GM18870 (cell line): ENCODE measurements at regions not wholly inside any gene's neighbourhood (a gene's known extent, or its start where the extent isn't known, plus 50 kb on each side); places are given as distances from the start of the nearest gene placed in this dataset.
A peak's percentile ranks its signal among the peaks of the same experiment; 100 is the strongest.
"Not testable (repeated sequence)": the region's sequence is repeated elsewhere in the genome, so short reads cannot be mapped to it uniquely, and the experiment has no call there.

Experiments used
- ATAC-seq: cut with Tn5 transposase; IDR thresholded peaks from one replicate; pipeline ENCODE4 v1.9.1; 2021; ENCODE audit warnings: moderate library complexity; ENCODE audit not compliant: unreplicated experiment

- ATAC-seq = no peak
Measured at GRCh38 chr12:74227846-74228545, 309.6 kb upstream of the ATXN7L3B start.

- no peak for ATAC-seq
Measured at GRCh38 chr12:74229671-74230070, 308.0 kb upstream of the ATXN7L3B start.

GRCh38 chr12:74235342-74235741 is 302.3 kb upstream of the ATXN7L3B start:
- no peak for ATAC-seq

- no peak for ATAC-seq
Measured at GRCh38 chr12:74241341-74241740, 296.3 kb upstream of the ATXN7L3B start.

GRCh38 chr12:74242088-74242487 is 295.5 kb upstream of the ATXN7L3B start:
- ATAC-seq = no peak

GRCh38 chr12:74245458-74245857 is 292.2 kb upstream of the ATXN7L3B start:
- no peak for ATAC-seq

GRCh38 chr12:74250891-74251290 is 286.7 kb upstream of the ATXN7L3B start:
- ATAC-seq = no peak

GRCh38 chr12:74253826-74254225 is 283.8 kb upstream of the ATXN7L3B start:
- not testable (repeated sequence) for ATAC-seq

GRCh38 chr12:74254784-74255183 is 282.9 kb upstream of the ATXN7L3B start:
- no peak for ATAC-seq

- no peak for ATAC-seq
Measured at GRCh38 chr12:74259199-74259598, 278.4 kb upstream of the ATXN7L3B start.

GRCh38 chr12:74264692-74265091 is 272.9 kb upstream of the ATXN7L3B start:
- ATAC-seq = no peak

GRCh38 chr12:74269355-74269754 is 268.3 kb upstream of the ATXN7L3B start:
- not testable (repeated sequence) for ATAC-seq

- ATAC-seq = no peak
Measured at GRCh38 chr12:74280156-74280655, 257.4 kb upstream of the ATXN7L3B start.

GRCh38 chr12:74281401-74282180 is 256.0 kb upstream of the ATXN7L3B start:
- ATAC-seq = not testable (repeated sequence)

GRCh38 chr12:74283646-74284045 is 254.0 kb upstream of the ATXN7L3B start:
- ATAC-seq = no peak

- no peak for ATAC-seq
Measured at GRCh38 chr12:74285773-74286172, 251.9 kb upstream of the ATXN7L3B start.

GRCh38 chr12:74286254-74286653 is 251.4 kb upstream of the ATXN7L3B start:
- ATAC-seq = no peak

- ATAC-seq = no peak
Measured at GRCh38 chr12:74292351-74293194, 245.1 kb upstream of the ATXN7L3B start.

GRCh38 chr12:74293689-74294131 is 243.9 kb upstream of the ATXN7L3B start:
- ATAC-seq = no peak

- peak; percentile 47 for ATAC-seq
Measured at GRCh38 chr12:74317078-74317601, 220.5 kb upstream of the ATXN7L3B start.

GRCh38 chr12:74317741-74318140 is 219.9 kb upstream of the ATXN7L3B start:
- no peak for ATAC-seq
